Keratinocyte (primary cell): ENCODE measurements at regions not wholly inside any gene's neighbourhood (a gene's known extent, or its start where the extent isn't known, plus 50 kb on each side); places are given as distances from the start of the nearest gene placed in this dataset.

Source experiments
- DNase-seq: peaks from one replicate; pipeline ENCODE4 v3.0.0-alpha.2; 2011; ENCODE audit warnings: low read depth, missing footprints, low spot score
- FAIRE-seq: peaks from 2 replicates; lab custom pipeline; 2011; peaks lifted over from hg19 to GRCh38; lab: Jason Lieb, UNC
- H2AFZ ChIP-seq: 2 replicates; pipeline ENCODE4 v1.6.0; 2012; ENCODE audit warnings: low read length, control low read depth, inconsistent platforms; ENCODE audit not compliant: control insufficient read depth
- H3K27ac ChIP-seq: 2 replicates; pipeline ENCODE4 v1.5.1; 2011; ENCODE audit warnings: low read length; ENCODE audit not compliant: control insufficient read depth, insufficient read depth
- H3K27me3 ChIP-seq: 3 replicates; pipeline ENCODE4 v1.6.0; 2011; ENCODE audit warnings: low read length; ENCODE audit not compliant: control insufficient read depth, insufficient read depth; ENCODE audit errors: extremely low read depth
- H3K36me3 ChIP-seq, 2 experiments: 2 replicates in 1 of 2; 3 replicates in 1 of 2; pipeline ENCODE4 v1.5.1; 2011; ENCODE audit warnings: low read length in 2 of 2, mild to moderate bottlenecking in 1 of 2; ENCODE audit not compliant: control insufficient read depth in 2 of 2, insufficient read depth in 2 of 2; ENCODE audit errors: extremely low read depth in 1 of 2
- H3K4me1 ChIP-seq: 3 replicates; pipeline ENCODE4 v1.5.1; 2011; ENCODE audit warnings: low read length; ENCODE audit not compliant: control insufficient read depth, insufficient read depth; ENCODE audit errors: extremely low read depth
- H3K4me2 ChIP-seq: 3 replicates; pipeline ENCODE4 v1.6.0; 2011; ENCODE audit warnings: low read depth, low read length; ENCODE audit not compliant: control insufficient read depth, insufficient read depth; ENCODE audit errors: extremely low read depth
- H3K4me3 ChIP-seq, 3 experiments: fragments of 200-600 bp in 1 of 3; sonication (generic) in 1 of 3; 2 replicates in 2 of 3; 3 replicates in 1 of 3; pipeline ENCODE4 v1.5.1; 2011 to 2016; ENCODE audit warnings: low read length in 3 of 3, mild to moderate bottlenecking in 3 of 3, control low read depth in 2 of 3, inconsistent platforms in 1 of 3, low read depth in 1 of 3, mixed read lengths in 1 of 3, mixed run types in 1 of 3, moderate library complexity in 1 of 3; ENCODE audit not compliant: control insufficient read depth in 2 of 3, insufficient read depth in 2 of 3; ENCODE audit errors: extremely low read depth in 1 of 3
- H3K79me2 ChIP-seq: 2 replicates; pipeline ENCODE4 v1.6.0; 2012; ENCODE audit warnings: low read length; ENCODE audit not compliant: control insufficient read depth, insufficient read depth
- H3K9ac ChIP-seq: 3 replicates; pipeline ENCODE4 v1.6.0; 2011; ENCODE audit warnings: low read length; ENCODE audit not compliant: control insufficient read depth, insufficient read depth; ENCODE audit errors: extremely low read depth
- H3K9me1 ChIP-seq: 3 replicates; pipeline ENCODE4 v1.6.0; 2011; ENCODE audit warnings: low read length; ENCODE audit not compliant: control insufficient read depth, insufficient read depth; ENCODE audit errors: extremely low read depth
- H3K9me3 ChIP-seq: 2 replicates; pipeline ENCODE4 v1.5.1; 2012; ENCODE audit warnings: low read depth, low read length; ENCODE audit not compliant: control insufficient read depth
- H4K20me1 ChIP-seq: 3 replicates; pipeline ENCODE4 v1.6.0; 2011; ENCODE audit warnings: low read length; ENCODE audit not compliant: control insufficient read depth, insufficient read depth; ENCODE audit errors: extremely low read depth
- EZH2 ChIP-seq: IDR thresholded peaks from one replicate; pipeline ENCODE4 v1.6.1; 2012; ENCODE audit warnings: inconsistent platforms, mild to moderate bottlenecking, low read length, moderate library complexity
- dilution Hi-C: fragments of 300-500 bp; cut with MboI; formaldehyde crosslinking; loops from one replicate; pipeline ENCODE4 v1.7.0; 2020; ENCODE audit warnings: low sequenced_read_pairs; ENCODE audit not compliant: extremely low pct_ligation_motif_present
- TF ChIP-seq, protein P1 (sequence below), 3 experiments: IDR thresholded peaks in 1 of 3; conservative IDR thresholded peaks in 1 of 3; optimal IDR thresholded peaks in 1 of 3; 2 replicates in 2 of 3; 3 replicates in 1 of 3; pipeline versions ENCODE3 to v1.5.1; 2011; ENCODE audit warnings: low read length in 3 of 3, mild to moderate bottlenecking in 3 of 3, moderate library complexity in 2 of 3, control low read depth in 1 of 3, inconsistent platforms in 1 of 3; ENCODE audit not compliant: insufficient read depth in 2 of 3; ENCODE audit errors: extremely low read depth in 1 of 3

DNA sequence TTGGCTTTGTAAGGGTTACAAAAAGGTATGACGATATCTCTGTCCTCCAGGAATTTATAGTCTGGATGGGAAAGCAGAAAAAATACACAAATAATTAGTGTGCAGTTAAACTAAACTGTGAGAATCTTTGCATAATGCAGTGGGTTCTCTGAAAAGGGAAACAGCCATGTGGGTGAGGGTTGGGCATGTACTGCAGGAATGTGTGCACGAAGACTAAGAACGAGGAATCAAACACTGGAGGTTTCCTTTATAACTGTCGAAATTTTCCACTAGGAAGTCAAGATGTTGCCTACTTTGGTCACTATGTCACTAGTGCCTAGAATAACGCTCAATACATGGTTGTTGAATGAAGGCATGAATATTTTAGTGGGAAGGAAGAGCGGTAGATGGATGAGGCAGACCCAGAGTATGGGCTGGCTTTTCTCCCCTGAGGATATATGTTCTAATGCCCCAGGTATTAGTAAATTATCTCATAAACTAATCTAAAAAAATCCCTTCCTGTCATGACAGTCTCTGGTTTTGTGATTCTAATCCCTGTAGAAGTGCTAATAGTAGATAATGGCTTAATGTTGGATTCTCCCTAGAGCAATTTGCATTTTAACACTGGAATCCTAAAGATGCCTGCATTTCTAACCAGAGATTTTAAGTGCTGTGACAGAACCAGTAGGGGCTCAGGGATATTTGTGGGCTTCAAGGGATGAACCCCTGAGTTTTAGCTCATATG lies 227.3 kb downstream of the NMUR2 start:
- no peak for TF ChIP-seq EZH2
- TF ChIP-seq, protein P1, sequence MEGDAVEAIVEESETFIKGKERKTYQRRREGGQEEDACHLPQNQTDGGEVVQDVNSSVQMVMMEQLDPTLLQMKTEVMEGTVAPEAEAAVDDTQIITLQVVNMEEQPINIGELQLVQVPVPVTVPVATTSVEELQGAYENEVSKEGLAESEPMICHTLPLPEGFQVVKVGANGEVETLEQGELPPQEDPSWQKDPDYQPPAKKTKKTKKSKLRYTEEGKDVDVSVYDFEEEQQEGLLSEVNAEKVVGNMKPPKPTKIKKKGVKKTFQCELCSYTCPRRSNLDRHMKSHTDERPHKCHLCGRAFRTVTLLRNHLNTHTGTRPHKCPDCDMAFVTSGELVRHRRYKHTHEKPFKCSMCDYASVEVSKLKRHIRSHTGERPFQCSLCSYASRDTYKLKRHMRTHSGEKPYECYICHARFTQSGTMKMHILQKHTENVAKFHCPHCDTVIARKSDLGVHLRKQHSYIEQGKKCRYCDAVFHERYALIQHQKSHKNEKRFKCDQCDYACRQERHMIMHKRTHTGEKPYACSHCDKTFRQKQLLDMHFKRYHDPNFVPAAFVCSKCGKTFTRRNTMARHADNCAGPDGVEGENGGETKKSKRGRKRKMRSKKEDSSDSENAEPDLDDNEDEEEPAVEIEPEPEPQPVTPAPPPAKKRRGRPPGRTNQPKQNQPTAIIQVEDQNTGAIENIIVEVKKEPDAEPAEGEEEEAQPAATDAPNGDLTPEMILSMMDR (optimal IDR thresholded peaks at IDR 0.05 in 1 of 3, IDR thresholded peaks at IDR 0.05 in 1 of 3, conservative IDR thresholded peaks at IDR 0.05 in 1 of 3; ENCODE audit: extremely low read depth in 1 of 3, insufficient read depth in 2 of 3, low read length in 3 of 3): no peak
- Histone ChIP-seq H3K9ac (no peak overlapping the region), H2AFZ (no peak overlapping the region), H4K20me1 (no peaks in the 10 kb centered on the region), H3K4me3 (no peak overlapping the region), H3K27ac (no peak overlapping the region), H3K27me3 (no peaks in the 10 kb centered on the region), H3K36me3 (no peaks in the 10 kb centered on the region), H3K4me2 (no peak overlapping the region), H3K9me3 (no peaks in the 10 kb centered on the region), H3K4me1 (no peaks in the 10 kb centered on the region), H3K79me2 (no peaks in the 10 kb centered on the region), H3K9me1 (no peaks in the 10 kb centered on the region)
- no peak for FAIRE-seq
- dilution Hi-C loops: no loop called here
- no peak for DNase-seq

DNA sequence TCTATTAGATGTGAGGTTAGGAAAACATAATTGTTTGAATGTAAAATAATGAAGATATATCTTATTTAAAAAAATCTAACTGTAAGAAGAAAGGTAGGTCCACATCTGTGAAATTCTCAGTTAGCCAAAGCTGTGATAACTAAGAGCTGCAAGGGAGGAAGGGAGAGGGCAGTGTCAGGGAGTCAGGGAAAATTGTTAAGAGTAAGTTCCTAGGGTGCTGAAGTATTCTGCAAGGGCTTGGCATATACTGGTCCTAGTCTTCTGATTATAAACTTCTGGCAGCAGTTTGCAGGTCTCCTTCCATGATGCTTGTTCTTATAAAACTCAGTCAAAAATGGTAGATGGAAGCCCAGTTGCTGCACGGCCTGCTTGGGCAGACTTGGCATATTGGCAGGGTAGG lies 233.2 kb downstream of the NMUR2 start:
- Histone ChIP-seq H3K36me3 (no peaks in the 10 kb centered on the region), H3K27ac (no peak overlapping the region), H3K9me1 (no peaks in the 10 kb centered on the region), H4K20me1 (no peaks in the 10 kb centered on the region), H3K9ac (no peak overlapping the region), H3K27me3 (no peaks in the 10 kb centered on the region), H2AFZ (no peak overlapping the region), H3K79me2 (no peaks in the 10 kb centered on the region), H3K4me1 (no peaks in the 10 kb centered on the region), H3K4me2 (no peak overlapping the region), H3K9me3 (no peaks in the 10 kb centered on the region), H3K4me3 (no peak overlapping the region)
- dilution Hi-C loops: no loop called here
- no peak for TF ChIP-seq EZH2
- TF ChIP-seq, protein P1 (optimal IDR thresholded peaks at IDR 0.05 in 1 of 3, IDR thresholded peaks at IDR 0.05 in 1 of 3, conservative IDR thresholded peaks at IDR 0.05 in 1 of 3; ENCODE audit: extremely low read depth in 1 of 3, insufficient read depth in 2 of 3, low read length in 3 of 3): no peak
- FAIRE-seq: no peak
- DNase-seq: no peak
